Right atrium auricular region (tissue), 2 donors: ENCODE measurements at regions not wholly inside any gene's neighbourhood (a gene's known extent, or its start where the extent isn't known, plus 50 kb on each side); places are given as distances from the start of the nearest gene placed in this dataset.

ENCODE experiments used
- DNase-seq: peaks from one replicate; pipeline ENCODE4 v3.0.0-alpha.2; 2019; ENCODE audit warnings: low spot score
- H3K27ac ChIP-seq, 2 donors: fragments of 200-600 bp; sonication (generic); 1 replicate in 1 of 2; 2 replicates in 1 of 2; pipeline ENCODE4 v1.5.1; 2016 to 2019
- H3K27me3 ChIP-seq, 2 donors: fragments of 200-600 bp; sonication (generic); one replicate each; pipeline versions ENCODE4 v1.5.1 to v1.6.0; 2017 to 2019
- H3K36me3 ChIP-seq: fragments of 200-600 bp; sonication (generic); one replicate; pipeline ENCODE4 v1.5.1; 2016
- H3K4me1 ChIP-seq, 2 donors: fragments of 200-600 bp; sonication (generic); one replicate each; pipeline versions ENCODE4 v1.5.1 to v1.6.0; 2017 to 2019
- H3K4me3 ChIP-seq, 2 donors: fragments of 200-600 bp; sonication (generic); 1 replicate in 1 of 2; 2 replicates in 1 of 2; pipeline ENCODE4 v1.5.1; 2017 to 2019; ENCODE audit warnings: mild to moderate bottlenecking in 1 of 2, moderate library complexity in 1 of 2
- H3K9me3 ChIP-seq, 2 donors: fragments of 200-600 bp; sonication (generic); one replicate each; pipeline ENCODE4 v1.5.1; 2019
- CTCF ChIP-seq, 2 donors: fragments of 200-600 bp; sonication (generic); IDR thresholded peaks; one replicate each; pipeline ENCODE4 v1.5.1; 2019; ENCODE audit warnings: antibody characterized with exemption in 2 of 2

DNA sequence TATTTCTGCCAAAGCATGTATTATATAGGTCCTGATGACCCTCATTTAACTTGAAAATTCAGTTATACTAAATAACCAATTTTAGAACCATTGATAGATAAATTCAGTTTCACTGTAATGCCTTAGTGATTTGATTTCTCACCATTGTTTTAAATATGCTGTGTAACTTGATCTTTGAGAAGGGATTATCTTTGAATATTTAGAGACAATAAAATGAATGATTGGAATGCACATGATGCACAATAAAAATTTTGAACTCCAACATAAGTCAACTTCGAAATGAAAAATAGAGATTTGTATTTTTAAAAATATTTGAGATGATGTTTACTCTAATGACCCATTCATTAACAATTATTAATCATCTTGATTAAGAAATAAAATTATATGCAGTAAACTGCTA is 654.5 kb downstream of the OLFM4 start:
- Histone ChIP-seq H3K36me3 (no peaks in the 10 kb centered on the region), H3K27me3 (no peaks in the 10 kb centered on the region), H3K4me3 (no peak overlapping the region), H3K27ac (no peak overlapping the region), H3K4me1 (no peaks in the 10 kb centered on the region), H3K9me3 (peaks cover 0 to 13% of the 10 kb centered on the region in 2 donors)
- DNase-seq = no peak
- TF ChIP-seq CTCF (IDR thresholded peaks at IDR 0.05) = no peak

- no peak for TF ChIP-seq CTCF (IDR thresholded peaks at IDR 0.05)
- no peaks in the 10 kb centered on the region for H3K4me1 ChIP-seq
- H3K27me3 ChIP-seq = no peaks in the 10 kb centered on the region
- no peak overlapping the region for H3K27ac ChIP-seq
- peaks cover 0 to 9% of the 10 kb centered on the region in 2 donors for H3K9me3 ChIP-seq
- DNase-seq = no peak
- no peak overlapping the region for H3K4me3 ChIP-seq
- H3K36me3 ChIP-seq = no peaks in the 10 kb centered on the region
These were observed 655.0 kb downstream of the OLFM4 start for GRCh38 chr13:53683608-53684007.

- no peak for TF ChIP-seq CTCF (IDR thresholded peaks at IDR 0.05)
- Histone ChIP-seq H3K27ac (no peak overlapping the region), H3K9me3 (no peaks in the 10 kb centered on the region), H3K4me3 (no peak overlapping the region), H3K4me1 (no peaks in the 10 kb centered on the region), H3K36me3 (no peaks in the 10 kb centered on the region), H3K27me3 (no peaks in the 10 kb centered on the region)
- no peak for DNase-seq
These were observed 662.8 kb downstream of the OLFM4 start for GRCh38 chr13:53691417-53691816.

DNA sequence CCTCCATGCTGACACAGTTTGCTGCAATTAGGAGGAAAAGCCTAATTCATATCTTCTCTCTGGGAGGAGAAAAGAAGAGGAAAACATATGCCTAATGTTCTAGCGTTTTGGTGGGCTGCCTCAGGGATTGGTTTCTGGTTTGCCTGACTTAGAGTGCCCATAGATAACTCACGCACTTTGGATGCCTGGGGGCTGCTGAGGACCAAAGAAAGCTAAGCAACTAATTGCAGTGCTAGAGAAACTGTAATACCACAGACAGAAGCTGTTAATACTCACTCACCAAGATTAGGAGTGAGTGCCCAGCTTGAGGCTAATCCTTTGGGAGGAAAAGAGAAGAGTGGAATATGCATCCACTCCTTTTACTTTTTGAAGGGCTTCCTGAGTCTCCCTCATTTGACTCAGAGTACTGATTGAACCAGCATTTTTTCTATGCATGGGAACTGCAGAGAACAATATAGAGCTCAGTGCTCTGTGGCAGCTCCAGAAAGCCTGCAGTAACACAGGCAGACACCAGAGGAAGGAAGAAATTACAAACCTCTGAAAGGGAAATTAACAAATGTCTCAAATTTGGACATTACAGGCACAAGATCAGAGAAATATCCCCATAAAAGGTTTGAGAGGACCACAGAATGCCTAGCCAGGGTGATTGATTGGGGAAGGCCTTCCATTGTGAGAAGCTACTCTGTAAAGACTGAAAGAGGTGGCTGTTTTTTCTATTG is 666.4 kb downstream of the OLFM4 start:
- no peak for DNase-seq
- H3K27me3 ChIP-seq = no peaks in the 10 kb centered on the region
- no peak overlapping the region for H3K4me3 ChIP-seq
- no peak overlapping the region for H3K27ac ChIP-seq
- no peaks in the 10 kb centered on the region for H3K36me3 ChIP-seq
- peaks cover 0 to 9% of the 10 kb centered on the region in 2 donors for H3K9me3 ChIP-seq
- no peak for TF ChIP-seq CTCF (IDR thresholded peaks at IDR 0.05)
- no peaks in the 10 kb centered on the region for H3K4me1 ChIP-seq

- H3K36me3 ChIP-seq = no peaks in the 10 kb centered on the region
These were observed 674.9 kb downstream of the OLFM4 start for GRCh38 chr13:53703371-53704080.

More at GRCh38 chr13:53703371-53704080, 674.9 kb downstream of the OLFM4 start:
- Histone ChIP-seq H3K27me3 (no peaks in the 10 kb centered on the region), H3K27ac (no peak overlapping the region), H3K4me1 (no peaks in the 10 kb centered on the region), H3K9me3 (peaks cover 0 to 6% of the 10 kb centered on the region in 2 donors), H3K4me3 (no peak overlapping the region)
- DNase-seq = no peak
- no peak for TF ChIP-seq CTCF (IDR thresholded peaks at IDR 0.05)
